GM18951 (cell line): ENCODE measurements at regions not wholly inside any gene's neighbourhood (a gene's known extent, or its start where the extent isn't known, plus 50 kb on each side); places are given as distances from the start of the nearest gene placed in this dataset.

Experiments
- POLR2A ChIP-seq: IDR thresholded peaks from 4 replicates; pipeline ENCODE4 v1.6.1; 2011; ENCODE audit warnings: mild to moderate bottlenecking; ENCODE audit not compliant: insufficient read length, insufficient read depth; ENCODE audit errors: extremely low read depth
- in situ Hi-C: fragments of 300-500 bp; cut with MboI; formaldehyde crosslinking; loops from one replicate; pipeline ENCODE4 v1.12.0; 2022; ENCODE audit warnings: low sequenced_read_pairs, mixed read lengths, inconsistent platforms; ENCODE audit not compliant: unreplicated experiment

- in situ Hi-C loops: no loop called here
Observed at GRCh38 chr5:6187501-6187900, 190.8 kb downstream of the MED10 start.

DNA sequence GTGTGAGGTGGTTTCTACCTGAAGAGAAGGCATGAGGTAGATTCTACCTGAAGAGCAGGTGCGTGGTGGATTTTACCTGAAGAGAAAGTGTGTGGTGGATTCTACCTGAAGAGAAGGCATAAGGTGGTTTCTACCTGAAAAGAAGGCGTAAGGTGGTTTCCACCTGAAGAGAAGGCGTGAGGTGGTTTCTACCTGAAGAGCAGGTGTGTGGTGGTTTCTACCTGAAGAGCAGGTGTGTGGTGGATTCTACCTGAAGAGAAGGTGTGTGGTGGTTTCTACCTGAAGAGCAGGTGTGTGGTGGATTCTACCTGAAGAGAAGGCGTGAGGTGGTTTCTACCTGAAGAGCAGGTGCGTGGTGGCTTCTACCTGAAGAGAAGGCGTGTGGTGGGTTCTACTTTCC lies 192.8 kb downstream of the MED10 start:
- in situ Hi-C loops: no loop called here

More at GRCh38 chr5:6187501-6187900, 190.8 kb downstream of the MED10 start:
- no peak for TF ChIP-seq POLR2A

GRCh38 chr5:6184481-6184880 lies 193.9 kb downstream of the MED10 start:
- in situ Hi-C loops: no loop called here
- no peak for TF ChIP-seq POLR2A

More for the DNA sequence above, 192.8 kb downstream of the MED10 start:
- no peak for TF ChIP-seq POLR2A

DNA sequence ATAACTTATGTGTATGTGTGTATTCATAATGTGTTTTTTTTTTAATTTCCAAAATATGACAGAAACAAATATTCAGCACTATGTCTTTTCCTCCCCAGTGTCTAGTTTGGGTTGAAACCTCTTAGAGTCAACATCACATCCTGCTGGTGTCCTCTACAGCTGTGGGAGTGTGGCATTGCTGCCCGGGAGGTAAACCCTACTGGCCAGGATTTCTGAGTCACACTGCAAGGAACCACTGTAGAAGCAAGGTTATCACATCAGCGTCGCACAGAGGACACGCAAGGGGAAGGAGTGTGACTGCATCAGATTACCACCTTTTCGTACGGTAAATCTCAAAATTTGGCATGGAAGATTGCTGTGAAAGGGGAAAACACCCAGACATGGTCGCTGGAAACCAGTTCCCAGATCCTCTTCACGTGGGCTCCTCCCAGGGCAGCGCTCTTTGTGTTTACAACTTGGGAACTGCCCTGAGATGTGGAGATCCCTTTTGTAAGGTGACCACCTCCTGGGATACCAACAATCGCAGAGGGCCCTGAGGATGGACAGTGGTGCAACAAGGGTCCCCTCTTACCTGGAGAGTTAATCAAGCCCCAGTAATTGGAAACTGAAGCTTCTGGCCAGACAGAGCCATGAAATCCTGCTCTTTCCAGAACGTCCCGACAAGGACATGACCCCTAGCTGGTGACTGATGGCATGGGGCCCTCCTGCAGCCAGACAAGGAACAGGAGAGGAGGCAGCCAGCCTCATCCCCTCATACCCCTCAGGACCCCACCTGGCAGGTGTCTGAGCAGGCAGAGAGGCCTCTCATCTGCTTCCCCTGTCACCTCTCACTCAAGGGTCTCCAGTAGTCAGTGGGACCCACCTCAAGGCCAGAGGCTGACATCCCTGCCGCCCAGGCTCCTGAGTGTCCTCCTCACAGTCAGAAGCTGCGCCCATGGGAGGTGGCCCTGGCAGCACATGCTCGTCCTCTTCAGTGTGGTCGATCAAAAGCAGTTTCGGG lies 194.7 kb downstream of the MED10 start:
- in situ Hi-C loops: no loop called here

GRCh38 chr5:6182271-6182815 lies 196.0 kb downstream of the MED10 start:
- TF ChIP-seq POLR2A: no peak
- in situ Hi-C loops: no loop called here

More for the DNA sequence above, 194.7 kb downstream of the MED10 start:
- no peak for TF ChIP-seq POLR2A

GRCh38 chr5:6181871-6182270 lies 196.5 kb downstream of the MED10 start:
- in situ Hi-C loops: no loop called here
- no peak for TF ChIP-seq POLR2A

- TF ChIP-seq POLR2A: no peak
Observed at GRCh38 chr5:6181147-6181729, 197.1 kb downstream of the MED10 start.

GRCh38 chr5:6180231-6180872 lies 198.0 kb downstream of the MED10 start:
- TF ChIP-seq POLR2A: no peak
- in situ Hi-C loops: no loop called here

More at GRCh38 chr5:6181147-6181729, 197.1 kb downstream of the MED10 start:
- in situ Hi-C loops: no loop called here

GRCh38 chr5:6178846-6179532 lies 199.4 kb downstream of the MED10 start:
- in situ Hi-C loops: no loop called here
- no peak for TF ChIP-seq POLR2A

DNA sequence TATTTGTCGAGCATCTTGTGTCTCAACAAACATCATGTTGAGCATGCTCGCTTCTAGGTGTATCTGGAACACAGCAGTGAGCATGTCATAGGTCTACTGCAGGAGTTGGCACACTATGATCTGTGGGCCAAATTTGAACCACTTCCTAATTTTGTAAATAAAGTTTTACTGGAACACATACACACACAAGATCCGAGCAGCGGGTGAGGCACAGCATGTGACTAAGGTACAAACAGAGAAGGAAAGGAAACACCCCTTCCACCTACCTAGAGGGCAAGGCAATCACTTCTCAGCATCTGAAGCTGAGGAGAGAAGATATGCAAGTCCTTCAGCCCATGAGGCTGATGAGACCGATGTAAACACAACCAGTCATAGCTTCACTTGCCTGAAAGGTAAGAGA lies 200.4 kb downstream of the MED10 start:
- in situ Hi-C loops: no loop called here
- no peak for TF ChIP-seq POLR2A

DNA sequence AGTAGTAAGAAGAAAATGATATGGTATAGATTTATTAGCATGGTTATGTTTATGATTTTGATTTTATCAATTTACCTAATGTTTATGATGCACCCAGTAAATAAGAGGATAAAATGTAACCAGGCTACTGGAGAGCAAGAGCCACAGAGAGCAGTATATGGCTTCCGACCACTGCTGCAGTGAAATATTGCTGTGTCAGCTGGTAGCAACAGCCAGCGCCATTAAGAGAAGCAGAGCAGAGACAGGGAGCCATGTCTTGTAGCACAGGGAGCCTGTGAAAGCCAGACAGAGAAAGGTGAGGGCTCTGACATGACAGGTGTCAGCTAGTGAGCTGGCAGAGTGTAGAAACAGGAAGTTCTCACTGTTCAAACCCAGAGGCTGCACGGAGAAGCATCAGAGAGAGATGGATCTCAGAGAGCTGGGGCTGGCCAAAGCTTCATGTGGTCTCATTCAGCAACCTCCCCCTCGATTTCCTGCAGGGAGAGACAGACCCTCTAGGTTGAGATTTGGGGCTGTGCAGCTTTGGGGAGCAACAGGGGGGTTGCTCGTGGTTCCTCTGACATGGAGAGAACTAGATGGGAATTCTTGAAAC lies 202.1 kb downstream of the MED10 start:
- in situ Hi-C loops: no loop called here

GRCh38 chr5:6175172-6175854 lies 203.0 kb downstream of the MED10 start:
- in situ Hi-C loops: no loop called here
- no peak for TF ChIP-seq POLR2A

More for the DNA sequence above, 202.1 kb downstream of the MED10 start:
- no peak for TF ChIP-seq POLR2A

DNA sequence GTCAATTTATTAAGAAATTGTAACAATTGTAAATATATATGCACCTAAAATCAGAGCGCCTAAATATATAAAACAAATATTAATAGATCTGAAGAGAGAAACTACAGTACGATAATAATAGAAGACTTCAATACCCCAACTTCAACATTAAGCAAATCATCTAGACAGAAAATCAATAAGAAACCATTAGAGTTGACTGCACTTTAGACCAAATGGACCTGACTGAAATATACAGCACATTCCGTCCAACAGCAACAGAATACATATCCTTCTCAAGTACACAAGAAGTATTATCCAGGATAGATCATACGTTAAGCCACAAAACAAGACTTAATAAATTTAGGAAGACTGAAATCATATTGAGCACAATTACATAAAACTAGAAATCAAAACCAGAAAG lies 208.7 kb downstream of the MED10 start:
- no peak for TF ChIP-seq POLR2A
- in situ Hi-C loops: no loop called here
